CD4-positive, alpha-beta T cell treated with Interleukin-17A for 1 hour (primary cell): ENCODE measurements at regions not wholly inside any gene's neighbourhood (a gene's known extent, or its start where the extent isn't known, plus 50 kb on each side); places are given as distances from the start of the nearest gene placed in this dataset.

Experiments
- DNase-seq: peaks from one replicate; pipeline ENCODE4 v3.0.0-alpha.2; 2020

DNA sequence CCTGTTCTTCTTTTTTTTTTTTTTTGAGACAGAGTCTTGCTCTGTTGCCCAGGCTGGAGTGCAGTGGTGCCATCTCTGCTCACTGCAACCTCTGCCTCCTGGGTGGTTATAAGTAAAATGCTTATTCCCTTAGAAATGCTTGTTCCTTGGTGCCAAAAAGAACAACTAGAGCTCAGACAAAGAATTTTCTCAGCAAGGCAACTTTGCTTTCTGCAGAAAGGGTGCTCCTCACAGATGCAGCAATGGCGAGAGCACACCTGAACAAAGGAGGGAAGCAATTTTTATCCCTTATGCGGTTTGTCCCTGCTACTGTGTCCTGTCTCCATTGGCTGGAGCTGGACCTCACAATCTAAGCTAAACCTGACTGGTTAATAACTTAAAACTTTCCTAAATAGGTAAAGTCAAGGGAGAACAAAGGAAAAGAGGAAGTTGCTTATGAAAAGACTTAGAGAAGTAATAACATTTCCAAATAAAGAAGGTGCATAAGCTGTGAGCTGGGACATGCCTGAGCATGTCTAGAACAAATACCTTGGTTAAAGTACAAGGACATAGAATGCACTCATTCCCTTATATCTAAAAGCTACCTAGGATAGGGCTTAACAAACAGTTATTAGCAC lies 90.0 kb upstream of the PRR5 start:
- DNase-seq = no peak

DNA sequence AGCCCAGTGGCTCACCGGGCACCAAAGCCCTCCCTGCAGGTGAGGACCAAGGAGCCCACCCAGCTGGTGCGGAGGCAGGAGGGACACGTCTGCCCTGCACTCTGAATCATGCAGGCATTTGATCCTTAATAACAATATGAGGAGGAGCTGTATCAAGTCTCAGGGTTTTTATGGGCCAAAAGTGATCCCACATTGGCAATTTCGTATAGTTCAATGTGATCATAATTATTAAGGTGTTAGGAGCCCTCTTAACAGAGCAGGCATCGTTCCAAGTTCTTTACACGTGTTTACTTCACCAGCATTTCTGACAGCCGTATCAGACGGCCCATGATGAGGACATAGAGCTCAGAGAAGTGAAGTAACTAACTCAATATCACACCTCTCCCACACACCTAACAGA lies 91.9 kb upstream of the PRR5 start:
- no peak for DNase-seq

DNA sequence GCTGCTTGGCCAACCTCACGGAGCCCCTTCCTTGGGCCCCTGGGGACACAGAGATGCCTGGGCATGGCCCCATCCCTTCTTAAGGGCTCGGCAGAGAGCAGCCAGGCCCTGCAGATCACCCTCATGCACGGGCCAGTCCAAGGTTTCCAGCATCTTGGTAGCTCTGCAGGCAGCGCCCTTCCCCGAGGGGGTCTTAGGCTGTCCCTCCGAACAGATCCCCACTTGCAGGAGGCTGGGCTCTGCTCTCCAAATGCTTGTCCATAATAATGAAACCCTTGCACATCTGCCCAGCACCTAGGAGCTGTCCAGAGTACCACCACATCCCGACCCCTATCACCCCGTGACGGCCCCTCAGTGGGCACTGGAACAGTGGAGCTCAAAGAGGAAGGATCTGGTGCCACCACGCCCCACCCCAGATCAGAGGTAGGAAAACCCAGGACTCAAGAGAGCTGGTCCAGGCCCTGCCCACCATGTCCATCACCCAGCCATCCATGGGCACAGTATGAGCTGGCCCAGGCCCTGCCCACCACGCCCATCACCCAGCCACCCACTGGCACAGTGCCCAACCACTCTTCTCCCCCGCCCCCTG lies 92.5 kb upstream of the PRR5 start:
- no peak for DNase-seq

DNA sequence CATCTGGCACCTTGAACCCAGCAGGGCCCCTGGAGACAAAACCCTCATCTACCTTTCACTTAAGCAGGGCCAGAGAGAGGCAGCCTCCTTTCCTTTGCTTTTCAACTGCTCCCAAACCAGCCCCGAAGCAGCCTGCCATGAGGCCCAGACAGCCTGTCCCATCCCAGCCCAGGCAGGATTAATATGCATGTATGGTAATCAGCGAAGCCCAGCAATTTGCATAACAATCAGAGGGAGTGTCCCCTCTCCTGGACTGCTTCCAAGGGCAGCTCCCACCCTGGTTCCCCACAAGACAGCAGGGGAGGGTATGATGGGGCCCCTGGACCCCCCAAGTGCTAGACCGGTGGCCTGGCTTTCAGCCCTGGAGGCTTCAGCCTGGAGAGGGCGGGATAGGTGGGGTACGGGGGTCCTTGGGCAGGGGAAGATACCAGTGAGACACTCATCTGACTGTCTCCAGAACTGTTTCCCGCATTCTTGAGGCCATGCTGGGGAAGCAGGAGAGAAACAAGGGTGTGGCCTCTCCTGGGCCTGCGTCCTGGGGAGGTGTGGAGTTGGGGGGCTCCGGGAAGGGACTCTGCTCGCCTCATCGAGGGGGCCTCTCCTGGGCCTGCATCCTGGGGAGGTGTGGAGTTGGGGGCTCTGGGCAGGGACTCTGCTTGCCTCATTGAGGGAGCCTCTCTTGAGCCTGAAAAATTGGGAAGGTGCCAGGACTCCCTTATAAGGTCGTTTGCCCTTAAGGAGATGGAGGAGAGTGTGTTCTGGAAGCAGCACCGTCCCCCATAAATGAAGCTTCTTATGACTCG lies 93.2 kb upstream of the PRR5 start:
- no peak for DNase-seq

DNA sequence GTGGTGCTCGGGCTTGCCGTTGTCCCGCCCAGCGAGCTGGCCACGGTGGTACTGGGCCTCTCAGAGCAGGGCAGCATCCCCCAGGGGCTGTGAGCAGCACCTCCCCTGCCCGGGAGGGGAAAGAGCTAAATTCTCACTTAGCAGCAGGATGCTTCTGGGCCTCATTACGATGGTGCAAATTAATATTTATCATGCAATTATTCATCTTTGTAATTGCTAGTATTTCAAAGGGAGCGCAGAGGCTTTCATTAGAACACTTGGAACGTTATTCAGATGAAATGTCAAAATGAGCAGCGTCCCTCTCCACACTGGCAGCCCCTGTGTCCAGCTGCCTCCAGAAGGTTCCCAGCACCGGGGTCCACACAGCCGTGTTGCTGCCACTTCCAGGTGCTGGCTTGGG lies 95.9 kb upstream of the PRR5 start:
- DNase-seq = no peak

DNA sequence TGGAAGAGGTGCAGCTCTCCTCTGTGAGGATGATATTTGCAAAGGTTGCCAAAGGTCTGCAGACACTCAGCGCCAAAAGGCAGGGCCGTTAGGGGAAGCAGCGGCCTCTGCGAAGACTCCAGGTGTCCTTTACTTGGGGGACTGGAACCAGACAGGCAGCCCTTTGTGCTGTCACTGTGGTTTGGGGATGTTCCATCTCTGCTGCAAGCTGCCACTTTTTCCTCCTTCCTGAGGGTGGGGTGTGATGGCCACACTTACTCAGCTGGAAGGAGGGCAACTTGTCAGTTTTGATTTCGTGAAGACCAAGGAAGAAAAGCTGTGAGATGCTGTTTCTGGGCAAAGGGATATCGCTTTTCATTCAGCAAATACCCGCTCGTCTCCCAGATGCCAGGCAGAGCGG lies 96.5 kb upstream of the PRR5 start:
- no peak for DNase-seq

DNA sequence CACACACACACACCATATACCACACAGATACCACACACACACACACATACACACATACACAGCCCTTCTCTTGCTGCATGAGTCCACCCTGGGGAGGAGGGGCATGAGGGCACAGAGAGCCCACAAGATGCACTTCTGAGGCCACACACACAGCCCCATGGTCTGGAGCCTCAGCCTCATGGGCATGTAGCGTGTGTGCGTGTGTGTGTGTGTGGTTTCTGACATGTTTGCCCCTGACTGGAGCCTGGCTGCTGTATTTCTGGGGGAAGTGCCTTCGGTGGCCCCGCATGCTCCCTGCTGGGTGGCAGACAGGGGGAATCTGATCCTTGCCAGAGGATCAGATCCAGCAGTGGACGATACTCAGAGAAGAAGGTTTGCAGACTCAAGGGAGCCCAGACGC lies 97.0 kb upstream of the PRR5 start:
- no peak for DNase-seq

DNA sequence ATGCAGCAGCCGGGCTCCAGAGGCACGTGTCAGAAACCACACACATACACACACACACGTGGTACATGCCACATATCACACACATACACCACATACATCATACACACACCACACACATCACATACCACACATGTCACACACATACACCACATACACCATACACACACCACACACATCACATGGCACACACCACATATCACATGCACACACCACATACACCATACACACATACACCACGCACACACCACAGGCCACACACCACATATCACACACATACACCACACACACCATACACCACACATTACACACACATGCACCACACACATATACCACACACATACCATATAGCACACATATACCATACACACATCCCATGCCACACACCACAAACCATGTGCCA lies 97.5 kb upstream of the PRR5 start:
- DNase-seq = no peak

DNA sequence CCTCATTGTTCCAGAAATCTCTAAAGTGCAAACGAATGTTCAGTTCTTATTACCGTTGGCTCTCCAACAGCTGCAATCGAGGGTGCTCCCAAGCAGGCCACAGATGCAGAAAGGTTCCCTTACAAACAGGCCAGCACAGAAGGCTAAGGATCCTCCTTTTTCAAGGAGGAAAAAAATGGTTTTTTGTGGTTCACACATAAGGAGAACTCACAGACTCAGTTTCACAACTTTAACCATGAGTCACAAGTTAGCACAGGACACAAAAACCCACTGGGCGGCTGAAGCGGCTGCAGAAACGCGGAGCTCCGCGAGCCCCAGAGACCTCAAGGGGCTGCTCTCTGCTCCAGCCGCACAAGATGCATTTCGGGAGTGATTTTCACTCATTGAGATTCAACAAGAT lies 98.2 kb upstream of the PRR5 start:
- DNase-seq = no peak

DNA sequence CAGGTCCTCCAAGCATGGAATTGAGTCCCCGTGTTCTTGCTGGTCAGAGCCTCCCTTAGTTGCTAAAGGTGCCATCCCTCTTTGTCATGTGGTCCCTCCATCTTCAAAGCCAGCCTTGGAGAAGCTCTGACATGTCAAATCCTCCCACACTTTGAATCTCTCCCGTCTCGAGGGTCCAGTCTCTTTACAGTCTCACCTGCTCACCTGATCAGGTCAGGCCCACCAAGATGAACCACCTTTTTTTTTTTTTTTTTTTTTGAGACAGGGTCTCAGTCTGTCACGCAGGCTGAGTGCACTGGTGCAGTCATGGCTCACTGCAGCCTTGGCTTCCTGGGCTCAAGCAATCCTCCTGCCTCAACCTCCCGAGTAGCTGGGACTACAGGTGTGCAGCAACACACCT lies 100.3 kb upstream of the PRR5 start:
- no peak for DNase-seq

DNA sequence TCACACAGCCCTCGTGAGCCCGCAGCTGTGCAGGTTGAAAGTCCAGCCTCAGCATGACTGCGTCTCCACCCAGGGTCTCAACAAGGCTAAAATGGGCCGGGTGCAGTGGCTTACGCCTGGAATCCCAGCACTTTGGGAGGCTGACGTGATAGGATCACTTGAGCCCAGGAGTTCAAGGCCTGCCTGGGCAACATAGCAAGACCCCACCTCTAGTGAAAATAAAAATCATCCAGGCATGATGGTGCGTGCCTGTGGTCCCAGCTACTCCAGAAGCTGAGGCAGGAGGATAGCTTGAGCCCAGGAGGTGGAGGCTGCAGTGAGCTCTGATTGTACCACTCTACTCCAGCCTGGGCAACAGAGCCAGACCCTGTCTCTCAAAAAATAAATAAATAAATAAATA lies 100.8 kb upstream of the PRR5 start:
- no peak for DNase-seq

DNA sequence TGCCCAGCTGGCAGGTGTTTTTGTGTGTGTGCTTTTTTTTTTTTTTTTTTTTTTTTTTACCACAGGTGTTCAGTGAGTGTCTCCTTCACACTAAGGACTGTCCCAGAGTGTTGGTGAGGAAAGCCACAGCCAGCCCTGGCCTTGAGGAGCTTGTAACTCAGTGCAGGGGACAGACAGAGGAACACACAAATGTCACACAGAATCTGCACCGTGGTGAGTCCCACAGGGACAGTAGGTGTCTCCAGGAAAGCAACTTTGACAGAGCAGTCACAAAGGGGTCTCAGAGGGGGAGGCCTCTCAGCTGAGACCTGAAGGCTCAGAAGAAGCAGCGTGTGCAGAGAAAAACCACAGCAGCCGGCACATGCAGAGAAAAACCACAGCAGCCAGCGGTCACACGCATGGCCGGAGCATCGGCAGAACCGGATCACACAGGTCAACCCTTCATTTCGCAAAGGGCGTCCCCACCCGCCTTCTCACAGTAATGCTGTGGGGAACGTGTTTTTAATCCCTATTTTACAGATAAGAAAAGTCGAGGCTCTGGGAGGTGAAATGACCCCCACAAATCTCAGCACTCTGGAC lies 101.7 kb upstream of the PRR5 start:
- no peak for DNase-seq

DNA sequence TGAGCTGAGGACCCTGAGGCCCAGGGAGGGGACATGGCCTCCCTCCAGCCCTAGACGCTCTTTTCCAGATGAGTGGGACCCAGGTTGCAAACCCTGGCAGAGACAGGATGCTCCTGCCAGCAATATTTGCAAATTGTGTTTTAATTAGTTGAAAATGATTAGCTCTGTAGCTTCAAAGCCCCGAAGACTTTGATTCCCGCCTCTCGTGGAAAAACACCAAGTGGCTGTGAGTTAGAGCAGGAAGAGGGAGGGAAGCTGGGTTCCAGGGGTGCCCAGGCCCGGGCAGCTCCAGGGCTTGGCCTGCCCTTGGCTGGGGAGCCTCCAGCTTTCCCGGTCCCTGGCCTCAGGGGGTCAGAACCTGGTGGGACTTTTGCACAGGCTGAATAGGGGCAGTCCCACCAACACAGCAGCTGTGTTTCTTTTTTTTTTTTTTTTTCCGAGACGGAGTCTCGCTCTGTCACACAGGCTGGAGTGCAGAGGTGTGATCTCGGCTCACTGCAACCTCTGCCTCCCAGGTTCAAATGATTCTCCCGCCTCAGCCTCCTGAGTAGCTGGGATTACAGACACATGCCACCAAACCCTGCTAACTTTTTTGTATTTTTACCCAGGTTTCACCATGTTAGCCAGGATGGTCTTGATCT lies 101.6 kb upstream of the RTL6 start:
- DNase-seq = no peak

DNA sequence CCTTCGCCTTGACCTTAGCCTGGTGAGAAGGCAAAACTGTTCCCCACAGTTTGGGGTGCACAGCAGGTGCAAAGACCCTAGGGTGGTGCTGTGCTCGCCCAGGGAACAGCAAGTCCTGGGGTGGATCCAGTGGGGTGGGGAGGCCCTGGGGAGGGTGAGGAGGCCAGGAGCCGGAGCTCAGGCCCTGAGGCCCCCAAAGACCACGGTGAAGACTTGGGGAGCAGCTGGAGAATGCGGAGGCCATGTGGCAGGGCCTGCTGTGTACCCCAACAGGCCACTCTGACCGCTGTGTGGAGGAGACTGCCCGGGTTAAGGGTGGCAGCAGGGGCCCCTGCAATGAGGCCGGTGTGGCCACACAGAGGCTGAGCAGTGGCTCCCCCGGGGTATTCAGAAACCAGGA lies 101.1 kb upstream of the RTL6 start:
- DNase-seq = no peak

DNA sequence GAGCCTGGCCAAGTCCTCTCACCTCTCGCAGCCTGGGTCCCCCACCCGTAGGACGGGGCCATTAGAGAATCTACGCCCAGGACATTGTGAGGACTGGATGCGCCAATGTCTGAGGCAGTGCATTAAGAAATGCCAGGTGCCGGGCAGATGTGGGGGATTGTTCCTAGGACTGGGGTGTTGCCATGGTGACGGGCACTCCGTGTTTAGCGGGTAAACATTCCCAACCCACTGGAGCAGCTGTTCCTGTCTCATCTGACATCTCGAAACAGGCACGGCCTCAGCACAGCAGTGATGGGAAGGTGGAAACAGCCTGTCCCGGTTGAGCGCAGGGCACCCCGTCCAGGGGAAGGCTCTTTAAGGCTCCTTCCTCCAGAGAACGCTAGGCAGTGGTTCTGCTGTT lies 99.6 kb upstream of the RTL6 start:
- DNase-seq = no peak

DNA sequence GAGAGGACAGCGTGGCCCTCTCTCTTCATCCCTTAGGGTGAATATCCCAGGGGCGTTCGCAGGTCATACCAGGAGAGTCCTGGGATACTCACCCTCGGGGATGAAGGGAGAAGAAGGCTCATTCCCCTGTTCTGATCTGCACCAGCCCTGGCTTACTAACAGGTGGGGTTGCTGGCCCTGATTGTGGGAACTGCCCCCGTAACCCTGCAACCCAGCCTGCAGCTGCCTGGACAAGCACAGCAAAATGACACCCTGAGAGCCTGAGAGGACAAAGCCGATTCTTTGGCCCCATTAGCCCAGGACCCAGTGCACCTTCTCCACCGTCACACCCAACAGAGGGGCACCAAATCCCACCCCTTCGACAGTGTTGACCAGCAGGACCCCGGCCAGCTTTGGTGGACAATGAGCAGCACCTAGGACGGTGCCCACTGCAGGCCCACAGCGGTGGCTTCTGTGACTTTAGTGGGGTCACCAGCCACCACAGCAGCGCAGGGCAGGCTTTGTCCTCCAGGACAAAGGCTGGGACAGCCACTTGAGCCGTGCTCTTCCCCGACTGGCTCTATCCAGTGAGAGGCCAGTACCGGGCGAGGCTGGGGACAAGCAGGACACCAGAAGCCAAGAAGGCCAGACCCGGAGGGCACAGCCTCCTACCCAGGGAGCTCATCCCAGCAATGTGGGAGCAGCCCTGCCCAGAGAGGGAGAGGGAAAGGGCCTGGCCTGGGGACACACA lies 98.5 kb upstream of the RTL6 start:
- DNase-seq = no peak

DNA sequence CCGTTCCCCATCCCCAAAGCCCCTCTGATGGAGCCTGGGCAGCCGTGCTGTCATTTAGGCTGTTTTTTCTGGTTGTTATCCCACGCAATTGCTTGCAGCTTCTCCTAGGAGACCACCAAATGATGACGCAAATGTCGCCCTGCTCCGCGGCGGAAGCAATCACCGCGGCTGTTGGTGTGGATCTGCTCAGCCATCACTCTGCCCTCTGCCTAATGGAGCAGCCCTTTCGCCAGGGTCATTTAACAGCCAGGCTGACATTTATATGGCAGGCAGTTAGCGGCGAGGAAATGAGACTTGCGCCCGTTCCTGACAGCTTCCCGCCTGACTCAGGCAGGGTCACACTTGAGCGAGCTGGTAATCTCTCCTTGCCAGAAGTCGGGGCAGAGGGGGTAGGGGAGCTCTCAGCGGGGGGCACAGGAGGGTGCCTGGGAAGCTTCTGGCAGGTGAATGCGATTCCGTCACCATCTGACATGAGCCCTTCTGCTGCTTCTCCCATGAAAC lies 97.9 kb upstream of the RTL6 start:
- DNase-seq = no peak

DNA sequence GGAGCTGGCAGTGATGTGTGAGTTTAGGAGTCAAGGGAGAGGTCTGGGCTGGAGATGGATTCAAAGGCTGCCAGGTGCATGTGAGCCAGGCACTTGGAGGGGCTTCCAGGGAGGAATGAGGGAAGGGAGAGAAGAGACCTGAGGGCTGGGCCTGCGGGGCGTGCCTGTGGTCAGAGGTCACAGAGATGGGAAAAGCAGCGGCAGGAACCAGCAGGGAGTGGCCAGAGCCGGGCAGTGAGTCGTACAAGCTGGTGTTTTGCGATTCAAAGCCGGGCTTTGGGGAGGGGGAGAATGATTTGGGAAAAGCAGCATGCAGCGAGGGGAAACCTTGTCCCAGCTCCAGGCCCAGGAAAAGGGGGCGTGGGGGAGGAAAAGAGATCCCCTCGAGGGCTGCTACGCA lies 96.9 kb upstream of the RTL6 start:
- no peak for DNase-seq

DNA sequence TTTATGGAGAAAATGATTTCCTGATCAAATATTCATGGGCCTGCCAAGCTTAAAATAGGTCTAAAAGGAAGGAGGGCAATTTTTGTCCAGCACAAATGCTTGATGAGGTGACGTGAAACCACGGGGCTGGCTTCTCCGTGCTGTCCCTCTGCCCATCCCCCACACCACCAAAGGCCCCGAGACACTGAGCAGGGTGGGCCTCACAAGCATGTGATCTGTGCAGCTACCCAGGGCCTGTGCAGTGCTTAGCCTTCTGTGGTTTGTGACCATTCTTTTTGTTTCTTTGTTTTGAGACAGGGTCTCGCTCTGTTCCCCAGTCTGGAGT lies 94.8 kb upstream of the RTL6 start:
- no peak for DNase-seq

DNA sequence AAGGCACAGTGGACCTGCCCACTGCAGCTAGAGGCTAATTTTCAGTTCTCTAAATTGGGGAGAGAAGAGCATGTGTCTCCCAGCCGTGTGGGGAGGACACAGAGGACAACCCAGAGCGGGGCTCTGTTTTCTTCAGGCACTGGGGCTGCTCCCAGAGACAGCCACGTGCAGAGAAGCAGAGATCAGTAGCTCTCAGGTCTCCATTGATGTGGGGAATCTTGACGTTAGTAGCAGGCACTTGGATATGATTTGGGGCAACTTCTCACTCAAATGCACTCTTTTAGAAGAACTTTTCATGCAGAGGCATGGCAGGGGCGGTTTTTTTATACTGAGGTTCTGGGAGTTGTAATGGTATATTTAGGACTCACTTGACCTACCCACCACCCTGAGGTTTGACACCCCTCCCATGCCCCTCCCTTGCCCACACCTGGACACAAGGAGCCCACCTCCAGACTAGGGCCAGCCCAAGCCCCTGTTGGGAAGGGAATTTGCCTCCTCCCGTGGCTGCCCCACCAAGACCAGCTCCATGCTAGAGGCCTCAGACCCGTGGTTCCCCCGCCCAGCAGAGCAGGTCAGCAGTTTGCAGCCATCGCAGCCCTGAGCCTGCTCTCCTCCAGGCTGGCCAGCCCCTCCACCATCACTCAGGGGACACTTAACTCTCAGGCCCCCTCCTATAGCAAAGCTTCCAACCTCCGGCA lies 94.2 kb upstream of the RTL6 start:
- no peak for DNase-seq

DNA sequence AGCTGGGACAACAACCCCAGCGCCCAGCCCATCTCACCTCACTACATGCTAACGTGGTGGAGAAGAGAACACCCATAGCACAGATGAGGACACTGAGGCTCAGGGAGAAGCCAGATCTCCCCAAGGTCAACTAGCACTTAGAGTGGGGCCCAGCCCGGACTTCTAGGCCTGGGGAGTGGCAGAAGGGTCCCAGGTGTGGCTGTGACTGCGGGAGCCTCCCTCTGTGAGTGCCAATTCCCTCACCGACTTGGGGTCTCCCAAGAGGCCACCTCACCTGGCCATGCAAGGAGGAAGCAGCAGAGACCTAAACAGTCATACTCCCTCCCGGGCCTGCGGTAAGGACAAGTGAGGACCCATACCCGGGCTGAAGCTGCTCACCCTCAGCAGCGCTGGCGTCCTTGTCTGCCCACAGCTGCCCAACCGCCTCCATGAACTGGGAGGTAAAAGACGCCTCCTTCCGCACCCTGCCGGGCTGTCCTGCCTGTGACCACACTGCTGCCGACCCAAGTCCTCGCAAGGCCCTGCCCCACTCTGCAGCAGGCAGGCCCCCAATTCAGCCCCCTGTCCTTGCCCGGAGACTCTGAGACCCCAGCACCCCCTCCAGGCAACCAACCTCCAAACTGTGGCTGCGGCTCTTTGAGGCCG lies 93.2 kb upstream of the RTL6 start:
- no peak for DNase-seq

DNA sequence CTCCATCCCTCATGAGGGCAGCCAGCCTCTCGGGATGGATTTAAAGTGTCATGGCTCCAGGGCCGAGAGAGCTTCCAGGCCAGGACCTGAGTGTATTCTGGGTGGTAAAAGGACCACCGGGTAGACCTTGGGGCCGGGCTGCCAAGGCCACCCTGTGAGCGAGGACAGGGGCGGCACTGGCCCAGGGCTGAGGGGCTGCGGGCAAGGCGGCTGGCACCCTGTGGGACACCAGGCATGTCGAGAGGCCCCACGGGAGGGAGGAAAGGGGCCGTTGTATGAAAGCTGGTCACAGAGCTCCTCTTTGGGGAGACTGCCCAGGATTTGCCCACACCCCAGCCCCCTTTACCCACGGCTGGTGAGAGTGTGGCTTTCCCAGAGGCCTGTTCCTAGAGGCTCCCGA lies 92.3 kb upstream of the RTL6 start:
- DNase-seq = no peak
